Suprapubic skin (tissue), 4 donors: ENCODE measurements at regions not wholly inside any gene's neighbourhood (a gene's known extent, or its start where the extent isn't known, plus 50 kb on each side); places are given as distances from the start of the nearest gene placed in this dataset.

ENCODE experiments used
- DNase-seq, 2 donors: peaks; one replicate each; pipeline ENCODE4 v3.0.0-alpha.2; 2019; ENCODE audit warnings: low spot score in 2 of 2
- H3K27ac ChIP-seq: fragments of 200-600 bp; sonication (generic); one replicate; pipeline ENCODE4 v1.5.1; 2019
- H3K27me3 ChIP-seq: fragments of 200-600 bp; sonication (generic); one replicate; pipeline ENCODE4 v1.5.1; 2019
- H3K36me3 ChIP-seq: fragments of 200-600 bp; sonication (generic); one replicate; pipeline ENCODE4 v1.5.1; 2019
- H3K4me1 ChIP-seq: fragments of 200-600 bp; sonication (generic); one replicate; pipeline ENCODE4 v1.5.1; 2019
- H3K4me3 ChIP-seq: fragments of 200-600 bp; sonication (generic); one replicate; pipeline ENCODE4 v1.5.1; 2019; ENCODE audit warnings: mild to moderate bottlenecking
- H3K9me3 ChIP-seq: fragments of 200-600 bp; sonication (generic); one replicate; pipeline ENCODE4 v1.5.1; 2019
- CTCF ChIP-seq, 2 donors: fragments of 200-600 bp in 1 of 2; fragments of 450-650 bp in 1 of 2; sonication (generic) in 1 of 2; IDR thresholded peaks; one replicate each; pipeline ENCODE4 v1.5.1; 2016 to 2019; ENCODE audit warnings: antibody characterized with exemption in 2 of 2, mild to moderate bottlenecking in 1 of 2, moderate library complexity in 1 of 2
- EP300 ChIP-seq: sonication (generic); formaldehyde crosslinking; IDR thresholded peaks from one replicate; pipeline ENCODE4 v1.6.1; 2017; ENCODE audit warnings: antibody characterized with exemption
- POLR2A ChIP-seq, 2 donors: fragments of 450-650 bp; IDR thresholded peaks; one replicate each; pipeline ENCODE4 v1.6.1; 2017; ENCODE audit warnings: antibody characterized with exemption in 2 of 2, mild to moderate bottlenecking in 2 of 2, moderate library complexity in 2 of 2
- POLR2AphosphoS5 ChIP-seq, 3 donors: sonication (generic); formaldehyde crosslinking; IDR thresholded peaks; one replicate each; pipeline ENCODE4 v1.6.1; 2017; ENCODE audit warnings: antibody characterized with exemption in 3 of 3
- WGBS: methylation state at CpG from one replicate; pipeline ENCODE4 v1.1.5; 2018; 5-methylcytosine and 5-hydroxymethylcytosine counted together

GRCh38 chr6:56853541-56853940, 101.4 kb upstream of the BEND6 start:
- H3K27me3 ChIP-seq: no peaks in the 10 kb centered on the region
- 78% methylated on average over 2 of the region's 2 CpGs for WGBS
- no peak for DNase-seq
- H3K27ac ChIP-seq: no peak overlapping the region
- H3K36me3 ChIP-seq: no peaks in the 10 kb centered on the region
- peaks cover 22% of the 10 kb centered on the region for H3K4me1 ChIP-seq
- no peaks in the 10 kb centered on the region for H3K9me3 ChIP-seq
- TF ChIP-seq POLR2AphosphoS5 (IDR thresholded peaks at IDR 0.05) (no peak), EP300 (no peak), POLR2A (IDR thresholded peaks at IDR 0.05) (no peak), CTCF (IDR thresholded peaks at IDR 0.05) (no peak)
- no peak overlapping the region for H3K4me3 ChIP-seq

GRCh38 chr6:56852260-56853010, 102.5 kb upstream of the BEND6 start:
- no peaks in the 10 kb centered on the region for H3K9me3 ChIP-seq
- H3K4me3 ChIP-seq: peak overlapping the region; percentile 48
- no peak for DNase-seq
- peaks cover 22% of the 10 kb centered on the region for H3K4me1 ChIP-seq
- no peaks in the 10 kb centered on the region for H3K27me3 ChIP-seq
- TF ChIP-seq POLR2AphosphoS5 (IDR thresholded peaks at IDR 0.05): no peak
- no peak for TF ChIP-seq EP300
- no peak for TF ChIP-seq POLR2A (IDR thresholded peaks at IDR 0.05)
- no peak for TF ChIP-seq CTCF (IDR thresholded peaks at IDR 0.05)
- WGBS: 37% methylated on average over 6 of the region's 6 CpGs
- no peaks in the 10 kb centered on the region for H3K36me3 ChIP-seq
- no peak overlapping the region for H3K27ac ChIP-seq

- Histone ChIP-seq H3K4me1 (peaks cover 22% of the 10 kb centered on the region), H3K27ac (no peak overlapping the region), H3K4me3 (peak overlapping the region; percentile 48), H3K9me3 (no peaks in the 10 kb centered on the region), H3K36me3 (no peaks in the 10 kb centered on the region), H3K27me3 (no peaks in the 10 kb centered on the region)
- TF ChIP-seq POLR2AphosphoS5 (IDR thresholded peaks at IDR 0.05) (no peak), EP300 (no peak), CTCF (IDR thresholded peaks at IDR 0.05) (peak in 1 of 2 donors; percentile 39), POLR2A (IDR thresholded peaks at IDR 0.05) (no peak)
- no peak for DNase-seq
- WGBS: 1% methylated on average over 17 of the region's 17 CpGs
These were observed 103.2 kb upstream of the BEND6 start for GRCh38 chr6:56851541-56852259.

- TF ChIP-seq CTCF (IDR thresholded peaks at IDR 0.05) (no peak), EP300 (no peak), POLR2AphosphoS5 (IDR thresholded peaks at IDR 0.05) (no peak), POLR2A (IDR thresholded peaks at IDR 0.05) (no peak)
- 9% methylated on average over 9 of the region's 9 CpGs for WGBS
- no peaks in the 10 kb centered on the region for H3K27me3 ChIP-seq
- H3K27ac ChIP-seq: no peak overlapping the region
- no peaks in the 10 kb centered on the region for H3K9me3 ChIP-seq
- H3K4me1 ChIP-seq: peaks cover 22% of the 10 kb centered on the region
- no peak for DNase-seq
- no peaks in the 10 kb centered on the region for H3K36me3 ChIP-seq
- H3K4me3 ChIP-seq: peak overlapping the region; percentile 48
These were observed 103.8 kb upstream of the BEND6 start for GRCh38 chr6:56851074-56851473.

GRCh38 chr6:56850626-56851025, 104.3 kb upstream of the BEND6 start:
- TF ChIP-seq POLR2A (IDR thresholded peaks at IDR 0.05): no peak
- no peak for TF ChIP-seq CTCF (IDR thresholded peaks at IDR 0.05)
- no peak for TF ChIP-seq EP300
- no peak for TF ChIP-seq POLR2AphosphoS5 (IDR thresholded peaks at IDR 0.05)
- H3K27me3 ChIP-seq: no peaks in the 10 kb centered on the region
- H3K4me1 ChIP-seq: peaks cover 22% of the 10 kb centered on the region
- no peak for DNase-seq
- peak overlapping the region; percentile 48 for H3K4me3 ChIP-seq
- H3K36me3 ChIP-seq: no peaks in the 10 kb centered on the region
- no peak overlapping the region for H3K27ac ChIP-seq
- no peaks in the 10 kb centered on the region for H3K9me3 ChIP-seq
- WGBS: 19% methylated on average over 4 of the region's 4 CpGs
